ENCODE measurements at regions not wholly inside any gene's neighbourhood (a gene's known extent, or its start where the extent isn't known, plus 50 kb on each side); places are given as distances from the start of the nearest gene placed in this dataset.

DNA sequence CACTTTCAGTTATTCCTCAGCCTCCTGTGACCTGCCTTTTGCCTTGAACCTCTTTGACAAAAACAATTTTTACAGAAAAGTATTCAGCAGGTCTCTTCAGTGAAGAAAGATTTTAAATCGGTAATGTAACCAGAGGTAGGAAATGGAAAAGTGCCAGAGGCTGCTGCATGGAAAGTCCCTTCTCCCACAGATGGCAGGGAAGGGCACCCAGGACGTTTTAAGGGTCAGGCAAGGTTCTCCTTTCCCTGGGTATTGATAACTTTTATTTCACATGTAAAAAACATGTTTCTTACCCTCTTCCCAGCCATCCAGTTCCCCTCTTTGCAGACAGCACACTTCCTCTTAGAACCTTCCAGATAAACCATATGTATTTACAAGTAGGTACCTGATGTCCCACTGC is 185.6 kb downstream of the OR4M2 start:
- TF ChIP-seq EZH2phosphoT487 (IDR thresholded peaks at IDR 0.05; ENCODE audit: borderline replicate concordance): no peak
- TF ChIP-seq, protein P1, sequence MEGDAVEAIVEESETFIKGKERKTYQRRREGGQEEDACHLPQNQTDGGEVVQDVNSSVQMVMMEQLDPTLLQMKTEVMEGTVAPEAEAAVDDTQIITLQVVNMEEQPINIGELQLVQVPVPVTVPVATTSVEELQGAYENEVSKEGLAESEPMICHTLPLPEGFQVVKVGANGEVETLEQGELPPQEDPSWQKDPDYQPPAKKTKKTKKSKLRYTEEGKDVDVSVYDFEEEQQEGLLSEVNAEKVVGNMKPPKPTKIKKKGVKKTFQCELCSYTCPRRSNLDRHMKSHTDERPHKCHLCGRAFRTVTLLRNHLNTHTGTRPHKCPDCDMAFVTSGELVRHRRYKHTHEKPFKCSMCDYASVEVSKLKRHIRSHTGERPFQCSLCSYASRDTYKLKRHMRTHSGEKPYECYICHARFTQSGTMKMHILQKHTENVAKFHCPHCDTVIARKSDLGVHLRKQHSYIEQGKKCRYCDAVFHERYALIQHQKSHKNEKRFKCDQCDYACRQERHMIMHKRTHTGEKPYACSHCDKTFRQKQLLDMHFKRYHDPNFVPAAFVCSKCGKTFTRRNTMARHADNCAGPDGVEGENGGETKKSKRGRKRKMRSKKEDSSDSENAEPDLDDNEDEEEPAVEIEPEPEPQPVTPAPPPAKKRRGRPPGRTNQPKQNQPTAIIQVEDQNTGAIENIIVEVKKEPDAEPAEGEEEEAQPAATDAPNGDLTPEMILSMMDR (IDR thresholded peaks at IDR 0.05 in 2 of 3, conservative IDR thresholded peaks at IDR 0.05 in 1 of 3; ENCODE audit: borderline replicate concordance in 1 of 3, insufficient read depth in 1 of 3, low read depth in 2 of 3, low read length in 2 of 3): no peak
- TF ChIP-seq, protein P2, sequence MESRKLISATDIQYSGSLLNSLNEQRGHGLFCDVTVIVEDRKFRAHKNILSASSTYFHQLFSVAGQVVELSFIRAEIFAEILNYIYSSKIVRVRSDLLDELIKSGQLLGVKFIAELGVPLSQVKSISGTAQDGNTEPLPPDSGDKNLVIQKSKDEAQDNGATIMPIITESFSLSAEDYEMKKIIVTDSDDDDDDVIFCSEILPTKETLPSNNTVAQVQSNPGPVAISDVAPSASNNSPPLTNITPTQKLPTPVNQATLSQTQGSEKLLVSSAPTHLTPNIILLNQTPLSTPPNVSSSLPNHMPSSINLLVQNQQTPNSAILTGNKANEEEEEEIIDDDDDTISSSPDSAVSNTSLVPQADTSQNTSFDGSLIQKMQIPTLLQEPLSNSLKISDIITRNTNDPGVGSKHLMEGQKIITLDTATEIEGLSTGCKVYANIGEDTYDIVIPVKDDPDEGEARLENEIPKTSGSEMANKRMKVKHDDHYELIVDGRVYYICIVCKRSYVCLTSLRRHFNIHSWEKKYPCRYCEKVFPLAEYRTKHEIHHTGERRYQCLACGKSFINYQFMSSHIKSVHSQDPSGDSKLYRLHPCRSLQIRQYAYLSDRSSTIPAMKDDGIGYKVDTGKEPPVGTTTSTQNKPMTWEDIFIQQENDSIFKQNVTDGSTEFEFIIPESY (IDR thresholded peaks at IDR 0.05; ENCODE audit: extremely low read depth, insufficient replicate concordance, low read length): no peak
- TF ChIP-seq RAD21 (IDR thresholded peaks at IDR 0.05; ENCODE audit: low read depth): no peak
- TF ChIP-seq YY1 (IDR thresholded peaks at IDR 0.05; ENCODE audit: extremely low read depth, insufficient replicate concordance, low read depth, low read length): no peak
- TF ChIP-seq, protein P3, sequence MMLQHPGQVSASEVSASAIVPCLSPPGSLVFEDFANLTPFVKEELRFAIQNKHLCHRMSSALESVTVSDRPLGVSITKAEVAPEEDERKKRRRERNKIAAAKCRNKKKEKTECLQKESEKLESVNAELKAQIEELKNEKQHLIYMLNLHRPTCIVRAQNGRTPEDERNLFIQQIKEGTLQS (IDR thresholded peaks at IDR 0.05): no peak
- TF ChIP-seq POLR2AphosphoS5 (IDR thresholded peaks at IDR 0.05; ENCODE audit: low read depth, low read length): no peak
- no peak for TF ChIP-seq JUND (IDR thresholded peaks at IDR 0.05)
- TF ChIP-seq, protein P4, sequence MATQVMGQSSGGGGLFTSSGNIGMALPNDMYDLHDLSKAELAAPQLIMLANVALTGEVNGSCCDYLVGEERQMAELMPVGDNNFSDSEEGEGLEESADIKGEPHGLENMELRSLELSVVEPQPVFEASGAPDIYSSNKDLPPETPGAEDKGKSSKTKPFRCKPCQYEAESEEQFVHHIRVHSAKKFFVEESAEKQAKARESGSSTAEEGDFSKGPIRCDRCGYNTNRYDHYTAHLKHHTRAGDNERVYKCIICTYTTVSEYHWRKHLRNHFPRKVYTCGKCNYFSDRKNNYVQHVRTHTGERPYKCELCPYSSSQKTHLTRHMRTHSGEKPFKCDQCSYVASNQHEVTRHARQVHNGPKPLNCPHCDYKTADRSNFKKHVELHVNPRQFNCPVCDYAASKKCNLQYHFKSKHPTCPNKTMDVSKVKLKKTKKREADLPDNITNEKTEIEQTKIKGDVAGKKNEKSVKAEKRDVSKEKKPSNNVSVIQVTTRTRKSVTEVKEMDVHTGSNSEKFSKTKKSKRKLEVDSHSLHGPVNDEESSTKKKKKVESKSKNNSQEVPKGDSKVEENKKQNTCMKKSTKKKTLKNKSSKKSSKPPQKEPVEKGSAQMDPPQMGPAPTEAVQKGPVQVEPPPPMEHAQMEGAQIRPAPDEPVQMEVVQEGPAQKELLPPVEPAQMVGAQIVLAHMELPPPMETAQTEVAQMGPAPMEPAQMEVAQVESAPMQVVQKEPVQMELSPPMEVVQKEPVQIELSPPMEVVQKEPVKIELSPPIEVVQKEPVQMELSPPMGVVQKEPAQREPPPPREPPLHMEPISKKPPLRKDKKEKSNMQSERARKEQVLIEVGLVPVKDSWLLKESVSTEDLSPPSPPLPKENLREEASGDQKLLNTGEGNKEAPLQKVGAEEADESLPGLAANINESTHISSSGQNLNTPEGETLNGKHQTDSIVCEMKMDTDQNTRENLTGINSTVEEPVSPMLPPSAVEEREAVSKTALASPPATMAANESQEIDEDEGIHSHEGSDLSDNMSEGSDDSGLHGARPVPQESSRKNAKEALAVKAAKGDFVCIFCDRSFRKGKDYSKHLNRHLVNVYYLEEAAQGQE (IDR thresholded peaks at IDR 0.05; ENCODE audit: low read depth): no peak
- no peak for TF ChIP-seq POLR2A (IDR thresholded peaks at IDR 0.05; ENCODE audit: borderline replicate concordance, extremely low read depth, insufficient read depth, insufficient read length)
- TF ChIP-seq SIN3A (IDR thresholded peaks at IDR 0.05; ENCODE audit: low read depth): no peak
